OCI-LY3 (cell line): ENCODE measurements at regions not wholly inside any gene's neighbourhood (a gene's known extent, or its start where the extent isn't known, plus 50 kb on each side); places are given as distances from the start of the nearest gene placed in this dataset.

Source experiments
- CTCF ChIP-seq: fragments of 200-600, 300-600 bp; sonication (generic); IDR thresholded peaks from 2 replicates; pipeline ENCODE4 v1.5.1; 2014; ENCODE audit warnings: antibody characterized with exemption, low read length, low read depth
- EZH2phosphoT487 ChIP-seq: fragments of 200-600 bp; shearing (Covaris generic); IDR thresholded peaks from 2 replicates; pipeline ENCODE4 v1.6.1; 2018; ENCODE audit warnings: antibody characterized with exemption, mixed run types, low read depth

- TF ChIP-seq EZH2phosphoT487 (no peak), CTCF (no peak)
These were observed 423.9 kb upstream of the MAP2 start for GRCh38 chr2:208999911-209000310.
